SK-N-SH (cell line): ENCODE measurements at regions not wholly inside any gene's neighbourhood (a gene's known extent, or its start where the extent isn't known, plus 50 kb on each side); places are given as distances from the start of the nearest gene placed in this dataset.

Experiments
- GABPA ChIP-seq: IDR thresholded peaks from 2 replicates; pipeline ENCODE4 v1.4.0; 2012; ENCODE audit warnings: low read depth, mild to moderate bottlenecking
- RXRA ChIP-seq: IDR thresholded peaks from 2 replicates; pipeline ENCODE4 v1.4.0; 2012; ENCODE audit warnings: low read depth, mild to moderate bottlenecking, borderline replicate concordance
- SMC3 ChIP-seq: IDR thresholded peaks from 2 replicates; pipeline ENCODE4 v1.6.1; 2012; ENCODE audit warnings: low read depth, low read length, improper control_type of control experiment
- TEAD4 ChIP-seq: IDR thresholded peaks from 2 replicates; pipeline ENCODE4 v1.4.0; 2012; ENCODE audit warnings: mild to moderate bottlenecking, borderline replicate concordance; ENCODE audit not compliant: insufficient read depth
- YY1 ChIP-seq: IDR thresholded peaks from 2 replicates; pipeline ENCODE4 v1.4.0; 2012; ENCODE audit warnings: low read depth, mild to moderate bottlenecking
- TF ChIP-seq, protein P1 (sequence below): fragments of 200-600 bp; sonication (generic); IDR thresholded peaks from 2 replicates; pipeline ENCODE4 v1.6.1; 2017; ENCODE audit warnings: antibody characterized with exemption, mild to moderate bottlenecking, moderate library complexity
- TF ChIP-seq, protein P2 (sequence below): IDR thresholded peaks from 2 replicates; pipeline ENCODE4 v1.4.0; 2012; ENCODE audit warnings: low read depth, borderline replicate concordance

DNA sequence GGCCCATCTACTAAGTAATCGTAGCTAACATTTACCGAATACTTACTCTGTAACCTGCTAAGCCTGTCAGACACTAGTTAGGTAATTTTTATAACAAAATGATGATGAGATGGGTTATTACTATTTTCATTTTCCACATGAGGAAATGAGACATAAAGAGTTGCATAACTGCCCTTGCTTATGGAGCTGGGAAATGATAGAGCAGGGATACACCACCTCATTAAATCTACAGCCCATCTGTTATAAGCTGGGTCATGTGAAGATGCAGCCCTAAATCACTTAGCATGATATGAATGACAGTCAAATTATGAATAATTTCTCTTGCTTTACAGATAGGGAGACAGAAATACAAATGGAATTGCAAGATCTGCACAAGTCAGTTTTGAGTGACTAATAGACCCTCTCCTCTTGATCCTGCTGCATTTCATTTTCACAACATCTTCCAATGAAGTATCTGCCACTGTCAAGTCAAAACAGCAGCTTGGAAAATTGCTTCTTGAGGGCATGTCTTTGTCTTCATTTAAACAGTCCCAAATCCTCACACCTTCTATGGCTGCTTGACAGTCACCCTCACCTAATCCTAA lies 364.7 kb downstream of the PRELID2 start:
- TF ChIP-seq RXRA (no peak), GABPA (no peak), SMC3 (no peak), YY1 (no peak), TEAD4 (no peak)
- TF ChIP-seq, protein P1, sequence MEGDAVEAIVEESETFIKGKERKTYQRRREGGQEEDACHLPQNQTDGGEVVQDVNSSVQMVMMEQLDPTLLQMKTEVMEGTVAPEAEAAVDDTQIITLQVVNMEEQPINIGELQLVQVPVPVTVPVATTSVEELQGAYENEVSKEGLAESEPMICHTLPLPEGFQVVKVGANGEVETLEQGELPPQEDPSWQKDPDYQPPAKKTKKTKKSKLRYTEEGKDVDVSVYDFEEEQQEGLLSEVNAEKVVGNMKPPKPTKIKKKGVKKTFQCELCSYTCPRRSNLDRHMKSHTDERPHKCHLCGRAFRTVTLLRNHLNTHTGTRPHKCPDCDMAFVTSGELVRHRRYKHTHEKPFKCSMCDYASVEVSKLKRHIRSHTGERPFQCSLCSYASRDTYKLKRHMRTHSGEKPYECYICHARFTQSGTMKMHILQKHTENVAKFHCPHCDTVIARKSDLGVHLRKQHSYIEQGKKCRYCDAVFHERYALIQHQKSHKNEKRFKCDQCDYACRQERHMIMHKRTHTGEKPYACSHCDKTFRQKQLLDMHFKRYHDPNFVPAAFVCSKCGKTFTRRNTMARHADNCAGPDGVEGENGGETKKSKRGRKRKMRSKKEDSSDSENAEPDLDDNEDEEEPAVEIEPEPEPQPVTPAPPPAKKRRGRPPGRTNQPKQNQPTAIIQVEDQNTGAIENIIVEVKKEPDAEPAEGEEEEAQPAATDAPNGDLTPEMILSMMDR: no peak
- TF ChIP-seq, protein P2, sequence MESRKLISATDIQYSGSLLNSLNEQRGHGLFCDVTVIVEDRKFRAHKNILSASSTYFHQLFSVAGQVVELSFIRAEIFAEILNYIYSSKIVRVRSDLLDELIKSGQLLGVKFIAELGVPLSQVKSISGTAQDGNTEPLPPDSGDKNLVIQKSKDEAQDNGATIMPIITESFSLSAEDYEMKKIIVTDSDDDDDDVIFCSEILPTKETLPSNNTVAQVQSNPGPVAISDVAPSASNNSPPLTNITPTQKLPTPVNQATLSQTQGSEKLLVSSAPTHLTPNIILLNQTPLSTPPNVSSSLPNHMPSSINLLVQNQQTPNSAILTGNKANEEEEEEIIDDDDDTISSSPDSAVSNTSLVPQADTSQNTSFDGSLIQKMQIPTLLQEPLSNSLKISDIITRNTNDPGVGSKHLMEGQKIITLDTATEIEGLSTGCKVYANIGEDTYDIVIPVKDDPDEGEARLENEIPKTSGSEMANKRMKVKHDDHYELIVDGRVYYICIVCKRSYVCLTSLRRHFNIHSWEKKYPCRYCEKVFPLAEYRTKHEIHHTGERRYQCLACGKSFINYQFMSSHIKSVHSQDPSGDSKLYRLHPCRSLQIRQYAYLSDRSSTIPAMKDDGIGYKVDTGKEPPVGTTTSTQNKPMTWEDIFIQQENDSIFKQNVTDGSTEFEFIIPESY: no peak
